GM12878 (cell line): ENCODE measurements at regions not wholly inside any gene's neighbourhood (a gene's known extent, or its start where the extent isn't known, plus 50 kb on each side); places are given as distances from the start of the nearest gene placed in this dataset.

Source experiments
- ATAC-seq: fragments of 200-7000 bp; cut with Tn5 transposase; 3 replicates; pipeline ENCODE4 v1.9.1; 2020; ENCODE audit warnings: mild to moderate bottlenecking, moderate library complexity
- BruUV-seq: library from RNA; stranded (reverse); fragments of 400-500 nt; replicated peaks from 2 replicates; lab custom pipeline; 2021; lab: Mats Ljungman, UMichigan
- CTCF ChIA-PET: fragments of 300-600 bp; sonication (Branson Sonifier 250); formaldehyde crosslinking; extraction: SDS; loops from one replicate; lab custom pipeline; 2021; ENCODE audit warnings: inconsistent platforms; lab: Yijun Ruan, JAX
- POLR2A ChIA-PET: fragments of 350-600 bp; formaldehyde crosslinking; extraction: SDS; loops from one replicate; lab custom pipeline; 2021; ENCODE audit warnings: inconsistent platforms; lab: Charles Lee
- RAD21 ChIA-PET: fragments of 300-600 bp; sonication (Branson Sonifier 250); formaldehyde crosslinking; loops from one replicate; lab custom pipeline; 2023; ENCODE audit warnings: antibody characterized with exemption; ENCODE audit not compliant: unreplicated experiment; lab: Charles Lee
- SMC1A ChIA-PET: fragments of 300-600 bp; sonication (Branson Sonifier 250); formaldehyde crosslinking; loops from one replicate; lab custom pipeline; 2023; ENCODE audit not compliant: unreplicated experiment, uncharacterized antibody; lab: Charles Lee
- DNase-seq: peaks from one replicate; pipeline ENCODE4 v3.0.0-alpha.2; 2011; ENCODE audit warnings: low read depth, low spot score
- FAIRE-seq: peaks from 3 replicates; lab custom pipeline; 2011; peaks lifted over from hg19 to GRCh38; lab: Jason Lieb, UNC
- H2AFZ ChIP-seq: 2 replicates; pipeline ENCODE4 v1.6.0; 2011; ENCODE audit warnings: low read depth, low read length, control low read depth; ENCODE audit not compliant: control insufficient read depth
- H3K27ac ChIP-seq: 2 replicates; pipeline ENCODE4 v1.5.1; 2011; ENCODE audit warnings: control low read depth; ENCODE audit not compliant: control insufficient read depth, insufficient read depth
- H3K27me3 ChIP-seq, 2 experiments: replicated peaks in 1 of 2; 2 replicates each; pipeline versions ENCODE4 v1.6.0 to v1.6.1; 2011; ENCODE audit warnings: low read length in 1 of 2; ENCODE audit not compliant: control insufficient read depth in 2 of 2, insufficient read depth in 2 of 2
- H3K36me3 ChIP-seq, 2 experiments: 2 replicates each; pipeline ENCODE4 v1.5.1; 2011; ENCODE audit warnings: low read length in 1 of 2; ENCODE audit not compliant: control insufficient read depth in 2 of 2, insufficient read depth in 2 of 2
- H3K4me1 ChIP-seq: 2 replicates; pipeline ENCODE4 v1.6.1; 2011; ENCODE audit warnings: mild to moderate bottlenecking, low read length, moderate library complexity, mixed read lengths; ENCODE audit not compliant: control insufficient read depth, insufficient read depth
- H3K4me2 ChIP-seq: 2 replicates; pipeline ENCODE4 v1.6.0; 2011; ENCODE audit warnings: control low read depth; ENCODE audit not compliant: control insufficient read depth, insufficient read depth
- H3K4me3 ChIP-seq: fragments of 200-600 bp; sonication (generic); 2 replicates; pipeline ENCODE4 v1.5.1; 2016
- H3K79me2 ChIP-seq: 2 replicates; pipeline ENCODE4 v1.6.0; 2011; ENCODE audit warnings: low read length; ENCODE audit not compliant: control insufficient read depth, insufficient read depth
- H3K9ac ChIP-seq: 2 replicates; pipeline ENCODE4 v1.8.0; 2011; ENCODE audit warnings: low read length, control low read depth, mixed read lengths; ENCODE audit not compliant: control insufficient read depth, insufficient read depth
- H3K9me3 ChIP-seq: replicated peaks from 3 replicates; pipeline ENCODE4 v1.5.1; 2011; ENCODE audit warnings: mild to moderate bottlenecking, low read length; ENCODE audit not compliant: control insufficient read depth, insufficient read depth
- H4K20me1 ChIP-seq: 2 replicates; pipeline ENCODE4 v1.6.0; 2011; ENCODE audit not compliant: control insufficient read depth, insufficient read depth
- BACH1 ChIP-seq: fragments of 450-650 bp; IDR thresholded peaks from 2 replicates; pipeline ENCODE4 v1.6.1; 2017; ENCODE audit warnings: mild to moderate bottlenecking, borderline replicate concordance
- BMI1 ChIP-seq: fragments of 450-650 bp; IDR thresholded peaks from 2 replicates; pipeline ENCODE4 v1.6.1; 2016; ENCODE audit warnings: mild to moderate bottlenecking, moderate library complexity, borderline replicate concordance
- CHD2 ChIP-seq: IDR thresholded peaks from 2 replicates; pipeline ENCODE4 v1.6.1; 2011; ENCODE audit warnings: low read depth, low read length, improper control_type of control experiment, borderline replicate concordance
- CREB1 ChIP-seq: IDR thresholded peaks from 2 replicates; pipeline ENCODE4 v1.6.1; 2012; ENCODE audit warnings: low read depth, mild to moderate bottlenecking, inconsistent platforms
- EP300 ChIP-seq, 2 experiments: fragments of 150-350 bp in 1 of 2; IDR thresholded peaks; 2 replicates each; pipeline ENCODE4 v1.6.1; 2011 to 2012; ENCODE audit warnings: low read depth in 2 of 2, low read length in 2 of 2, borderline replicate concordance in 1 of 2, improper control_type of control experiment in 1 of 2, inconsistent platforms in 1 of 2; ENCODE audit not compliant: control insufficient read depth in 1 of 2
- ETV6 ChIP-seq, 2 experiments: fragments of 450-650 bp in 1 of 2; IDR thresholded peaks in 1 of 2; conservative IDR thresholded peaks in 1 of 2; 2 replicates each; pipeline ENCODE4 v1.6.1; 2014; ENCODE audit warnings: antibody characterized with exemption in 1 of 2, borderline replicate concordance in 1 of 2, low read depth in 1 of 2, mild to moderate bottlenecking in 1 of 2, moderate library complexity in 1 of 2
- JUNB ChIP-seq: IDR thresholded peaks from 2 replicates; pipeline ENCODE4 v1.6.1; 2016; ENCODE audit warnings: antibody characterized with exemption, mild to moderate bottlenecking
- MEF2A ChIP-seq: IDR thresholded peaks from 2 replicates; pipeline ENCODE4 v1.6.1; 2011; ENCODE audit warnings: low read depth, mild to moderate bottlenecking, low read length, moderate library complexity; ENCODE audit not compliant: insufficient read depth
- MTA3 ChIP-seq: IDR thresholded peaks from 2 replicates; pipeline ENCODE4 v1.6.1; 2012; ENCODE audit warnings: low read length, inconsistent platforms, borderline replicate concordance
- NFXL1 ChIP-seq: fragments of 450-650 bp; IDR thresholded peaks from 2 replicates; pipeline ENCODE4 v1.6.1; 2017; ENCODE audit warnings: antibody characterized with exemption, mild to moderate bottlenecking, borderline replicate concordance
- NRF1 ChIP-seq: conservative IDR thresholded peaks from 2 replicates; pipeline ENCODE4 v1.6.1; 2011; ENCODE audit warnings: mild to moderate bottlenecking, low read depth, low read length, improper control_type of control experiment
- PAX8 ChIP-seq: fragments of 450-650 bp; IDR thresholded peaks from 2 replicates; pipeline ENCODE4 v1.6.1; 2017; ENCODE audit warnings: mild to moderate bottlenecking, moderate library complexity
- PRDM15 ChIP-seq: fragments of 450-650 bp; formaldehyde crosslinking; IDR thresholded peaks from 2 replicates; pipeline ENCODE4 v1.4.0; 2020; ENCODE audit warnings: mild to moderate bottlenecking, moderate library complexity
- SUZ12 ChIP-seq: fragments of 200-600 bp; sonication (generic); IDR thresholded peaks from one replicate; pipeline ENCODE4 v1.6.1; 2018; ENCODE audit warnings: antibody characterized with exemption, mild to moderate bottlenecking; ENCODE audit not compliant: unreplicated experiment
- TARDBP ChIP-seq: IDR thresholded peaks from 2 replicates; pipeline ENCODE4 v1.6.1; 2016; ENCODE audit warnings: borderline replicate concordance
- YY1 ChIP-seq: IDR thresholded peaks from 2 replicates; pipeline ENCODE4 v1.6.1; 2011; ENCODE audit warnings: low read depth, mild to moderate bottlenecking, low read length
- ZNF592 ChIP-seq: fragments of 450-650 bp; IDR thresholded peaks from 2 replicates; pipeline ENCODE4 v1.6.1; 2017; ENCODE audit warnings: mild to moderate bottlenecking, moderate library complexity
- WGBS: methylation state at CpG from one replicate; pipeline ENCODE4 v1.1.6; 2016; ENCODE audit warnings: low lambda C conversion rate; ENCODE audit not compliant: insufficient replicate concordance, insufficient coverage; ENCODE audit errors: missing lambda C conversion rate; 5-methylcytosine and 5-hydroxymethylcytosine counted together
- in situ Hi-C: fragments of 300-500 bp; cut with MboI; formaldehyde crosslinking; loops from 9 replicates; pipeline ENCODE4 v1.14.3; 2018; ENCODE audit warnings: mixed read lengths
- intact Hi-C: fragments of 100-400 bp; cut with micrococcal nuclease; formaldehyde crosslinking; loops from one replicate; pipeline ENCODE4 v1.14.2; 2022; ENCODE audit not compliant: unreplicated experiment

DNA sequence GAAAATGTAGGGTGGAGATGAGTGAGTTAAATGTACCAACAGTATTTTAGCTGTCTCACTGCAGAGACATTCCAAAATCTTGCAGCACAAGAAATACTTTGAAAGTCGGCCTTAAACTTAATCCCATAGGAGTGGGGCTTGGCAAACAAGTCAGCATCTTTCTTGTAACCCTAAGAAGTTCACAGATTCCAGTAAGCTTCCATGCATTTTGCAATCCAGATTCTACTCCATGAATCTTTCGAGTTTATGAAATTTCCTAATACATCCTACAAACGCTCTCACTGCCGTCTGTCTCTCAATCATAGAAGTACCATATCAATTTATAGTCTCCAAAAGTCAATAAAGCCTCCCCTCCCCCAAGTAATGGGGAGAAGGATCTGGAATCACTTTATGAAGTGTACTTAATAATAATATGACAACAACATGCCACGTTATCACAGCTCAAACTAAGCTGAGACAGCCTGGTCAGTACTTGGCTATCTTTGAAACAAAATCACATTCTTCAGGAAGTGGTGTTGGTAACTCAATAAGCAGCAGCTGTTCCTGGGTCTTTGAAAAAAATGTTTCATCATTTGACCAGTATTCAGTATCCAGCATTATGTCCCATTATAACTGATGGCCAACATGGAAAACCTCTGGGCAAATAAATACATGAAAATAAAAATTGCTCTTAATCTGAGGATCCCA, 317.4 kb upstream of the RUNX1 start:
- H3K9ac ChIP-seq, result no peak overlapping the region
- intact Hi-C loops, result no loop called here
- no peak overlapping the region for H2AFZ ChIP-seq
- H3K36me3 ChIP-seq, result no peaks in the 10 kb centered on the region
- no peak for DNase-seq
- BruUV-seq, result no TSS peak
- WGBS, result 2% methylated on average over 5 of the region's 5 CpGs
- no peaks in the 10 kb centered on the region for H4K20me1 ChIP-seq
- H3K79me2 ChIP-seq, result no peaks in the 10 kb centered on the region
- no peak for ATAC-seq
- SMC1A ChIA-PET, result no interaction called here
- no peaks in the 10 kb centered on the region for H3K4me1 ChIP-seq
- in situ Hi-C loops, result no loop called here
- no peak overlapping the region for H3K4me2 ChIP-seq
- no peaks in the 10 kb centered on the region for H3K27me3 ChIP-seq
- no peak for FAIRE-seq
- CTCF ChIA-PET, result no interaction called here
- no peak overlapping the region for H3K4me3 ChIP-seq
- RAD21 ChIA-PET, result no interaction called here
- H3K9me3 ChIP-seq, result no peaks in the 10 kb centered on the region
- POLR2A ChIA-PET, result no interaction called here
- no peak overlapping the region for H3K27ac ChIP-seq
- no peak for TF ChIP-seq MTA3
- no peak for TF ChIP-seq SUZ12
- no peak for TF ChIP-seq ZNF592
- TF ChIP-seq EP300 (IDR thresholded peaks at IDR 0.05; ENCODE audit: borderline replicate concordance in 1 of 2, control insufficient read depth in 1 of 2, low read depth in 2 of 2, low read length in 2 of 2), result no peak
- TF ChIP-seq NFXL1, result no peak
- no peak for TF ChIP-seq PRDM15 (CRISPR knock-in tag)
- TF ChIP-seq JUNB, result no peak
- TF ChIP-seq YY1, result no peak
- TF ChIP-seq MEF2A, result no peak
- no peak for TF ChIP-seq TARDBP
- no peak for TF ChIP-seq BMI1
- no peak for TF ChIP-seq ETV6 (conservative IDR thresholded peaks at IDR 0.05 in 1 of 2, IDR thresholded peaks at IDR 0.05 in 1 of 2; ENCODE audit: borderline replicate concordance in 1 of 2, low read depth in 1 of 2)
- TF ChIP-seq NRF1, result no peak
- TF ChIP-seq CREB1, result no peak
- no peak for TF ChIP-seq CHD2
- no peak for TF ChIP-seq BACH1
- no peak for TF ChIP-seq PAX8
